Left lung (tissue), 4 donors: ENCODE measurements at regions not wholly inside any gene's neighbourhood (a gene's known extent, or its start where the extent isn't known, plus 50 kb on each side); places are given as distances from the start of the nearest gene placed in this dataset.
"Not testable (repeated sequence)": the region's sequence is repeated elsewhere in the genome, so short reads cannot be mapped to it uniquely, and the experiment has no call there.

ENCODE experiments used
- ATAC-seq: fragments of 200-7000 bp; cut with Tn5 transposase; one replicate; pipeline ENCODE4 v1.9.1; 2020; ENCODE audit warnings: moderate library complexity
- DNase-seq, 4 donors: peaks; one replicate each; pipeline ENCODE4 v3.0.0-alpha.2; 2013 to 2020
- H3K27ac ChIP-seq, 2 donors: fragments of 200-600 bp; sonication (generic) in 1 of 2; one replicate each; pipeline versions ENCODE4 v1.5.0 to v1.8.0; 2020 to 2021
- H3K27me3 ChIP-seq, 2 donors: fragments of 200-600 bp; sonication (generic) in 1 of 2; one replicate each; pipeline versions ENCODE4 v1.5.0 to v1.8.0; 2020 to 2021
- H3K36me3 ChIP-seq, 2 donors: fragments of 200-600 bp; sonication (generic) in 1 of 2; one replicate each; pipeline versions ENCODE4 v1.5.0 to v1.8.0; 2020 to 2021
- H3K4me1 ChIP-seq, 2 donors: fragments of 200-600 bp; one replicate each; pipeline ENCODE4 v1.8.0; 2021
- H3K4me3 ChIP-seq, 2 donors: fragments of 200-600 bp; sonication (generic) in 1 of 2; one replicate each; pipeline versions ENCODE4 v1.5.0 to v1.8.0; 2020 to 2021; ENCODE audit warnings: mild to moderate bottlenecking in 1 of 2
- H3K9me3 ChIP-seq, 2 donors: fragments of 200-600 bp; sonication (generic) in 1 of 2; one replicate each; pipeline versions ENCODE4 v1.5.0 to v1.8.0; 2020 to 2021
- intact Hi-C, 2 donors: fragments of 100-400 bp; cut with DNase I; formaldehyde crosslinking; loops; one replicate each; pipeline versions ENCODE4 v1.11.2 to v1.14.2; 2022
- TF ChIP-seq, protein P1 (sequence below), 2 donors: fragments of 200-600 bp; sonication (generic) in 1 of 2; IDR thresholded peaks; one replicate each; pipeline versions ENCODE4 v1.5.0 to v1.8.0; 2021; ENCODE audit warnings: antibody characterized with exemption in 2 of 2
- donor health status: DM: no; HTN: yes; CAD: no.
- donor health status: DM: no; HTN: no; CAD: no.

- DNase-seq, result no peak
- H3K4me1 ChIP-seq, result no peaks in the 10 kb centered on the region
- no peaks in the 10 kb centered on the region for H3K27me3 ChIP-seq
- TF ChIP-seq, protein P1, sequence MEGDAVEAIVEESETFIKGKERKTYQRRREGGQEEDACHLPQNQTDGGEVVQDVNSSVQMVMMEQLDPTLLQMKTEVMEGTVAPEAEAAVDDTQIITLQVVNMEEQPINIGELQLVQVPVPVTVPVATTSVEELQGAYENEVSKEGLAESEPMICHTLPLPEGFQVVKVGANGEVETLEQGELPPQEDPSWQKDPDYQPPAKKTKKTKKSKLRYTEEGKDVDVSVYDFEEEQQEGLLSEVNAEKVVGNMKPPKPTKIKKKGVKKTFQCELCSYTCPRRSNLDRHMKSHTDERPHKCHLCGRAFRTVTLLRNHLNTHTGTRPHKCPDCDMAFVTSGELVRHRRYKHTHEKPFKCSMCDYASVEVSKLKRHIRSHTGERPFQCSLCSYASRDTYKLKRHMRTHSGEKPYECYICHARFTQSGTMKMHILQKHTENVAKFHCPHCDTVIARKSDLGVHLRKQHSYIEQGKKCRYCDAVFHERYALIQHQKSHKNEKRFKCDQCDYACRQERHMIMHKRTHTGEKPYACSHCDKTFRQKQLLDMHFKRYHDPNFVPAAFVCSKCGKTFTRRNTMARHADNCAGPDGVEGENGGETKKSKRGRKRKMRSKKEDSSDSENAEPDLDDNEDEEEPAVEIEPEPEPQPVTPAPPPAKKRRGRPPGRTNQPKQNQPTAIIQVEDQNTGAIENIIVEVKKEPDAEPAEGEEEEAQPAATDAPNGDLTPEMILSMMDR (IDR thresholded peaks at IDR 0.05), result no peak
- H3K9me3 ChIP-seq, result peaks cover 0 to 50% of the 10 kb centered on the region in 2 donors
- ATAC-seq, result no peak
- H3K27ac ChIP-seq, result no peak overlapping the region
- no peaks in the 10 kb centered on the region for H3K36me3 ChIP-seq
- no peak overlapping the region for H3K4me3 ChIP-seq
- intact Hi-C loops, result no loop called here
Measured at GRCh38 chr7:56213574-56213973, 97.4 kb upstream of the NUPR2 start.

- TF ChIP-seq, protein P1 (IDR thresholded peaks at IDR 0.05), result no peak
- DNase-seq, result no peak
- intact Hi-C loops, result no loop called here
- H3K27me3 ChIP-seq, result no peaks in the 10 kb centered on the region
- H3K4me3 ChIP-seq, result no peak overlapping the region
- no peak overlapping the region for H3K27ac ChIP-seq
- no peak for ATAC-seq
- H3K36me3 ChIP-seq, result no peaks in the 10 kb centered on the region
- peaks cover 0 to 25% of the 10 kb centered on the region in 2 donors for H3K9me3 ChIP-seq
- H3K4me1 ChIP-seq, result no peaks in the 10 kb centered on the region
Measured at GRCh38 chr7:56206420-56206819, 90.2 kb upstream of the NUPR2 start.

GRCh38 chr7:56199639-56200038, 83.4 kb upstream of the NUPR2 start:
- TF ChIP-seq, protein P1 (IDR thresholded peaks at IDR 0.05), result no peak
- H3K4me3 ChIP-seq, result no peak overlapping the region
- intact Hi-C loops, result no loop called here
- H3K4me1 ChIP-seq, result no peaks in the 10 kb centered on the region
- peaks cover 0 to 32% of the 10 kb centered on the region in 2 donors for H3K9me3 ChIP-seq
- H3K36me3 ChIP-seq, result no peaks in the 10 kb centered on the region
- ATAC-seq, result no peak
- H3K27me3 ChIP-seq, result no peaks in the 10 kb centered on the region
- no peak overlapping the region for H3K27ac ChIP-seq
- no peak for DNase-seq

- intact Hi-C loops, H3K4me3 ChIP-seq, ATAC-seq, H3K36me3 ChIP-seq, H3K27me3 ChIP-seq, H3K27ac ChIP-seq, DNase-seq, H3K4me1 ChIP-seq: not testable (repeated sequence)
- peaks cover 0 to 24% of the 10 kb centered on the region in 2 donors for H3K9me3 ChIP-seq
Measured at GRCh38 chr7:56196195-56196594, 80.0 kb upstream of the NUPR2 start.

DNA sequence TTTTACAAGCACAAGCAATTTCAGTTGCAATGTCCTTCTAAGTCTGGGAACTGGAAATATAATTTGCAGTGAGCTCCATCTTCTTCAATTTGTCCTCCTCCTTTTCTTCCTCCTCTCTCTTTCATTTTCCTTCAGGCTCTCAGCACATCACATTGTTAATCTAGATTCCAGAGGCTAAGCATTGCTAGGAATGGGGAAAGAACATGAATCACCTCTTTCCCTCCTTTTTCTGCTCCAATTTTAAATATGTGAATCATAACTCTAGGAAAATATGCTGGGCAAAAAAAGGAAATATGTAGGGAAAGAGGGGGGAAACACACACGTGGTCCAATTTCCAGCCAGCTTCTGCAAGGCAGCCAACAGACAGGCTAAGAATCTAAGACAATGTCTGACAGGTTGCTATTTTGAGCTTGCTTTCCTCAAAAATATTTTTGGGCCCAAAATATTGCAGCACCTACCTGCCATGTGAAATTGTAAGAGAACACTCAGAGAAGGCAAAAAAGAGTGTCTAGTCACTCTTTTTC, 72.7 kb upstream of the NUPR2 start:
- TF ChIP-seq, protein P1 (IDR thresholded peaks at IDR 0.05), result no peak
- DNase-seq (no peak), ATAC-seq (no peak)
- no peaks in the 10 kb centered on the region for H3K36me3 ChIP-seq
- H3K27me3 ChIP-seq, result no peaks in the 10 kb centered on the region
- peaks cover 0 to 11% of the 10 kb centered on the region in 2 donors for H3K9me3 ChIP-seq
- H3K27ac ChIP-seq, result no peak overlapping the region
- intact Hi-C loops, result no loop called here
- no peaks in the 10 kb centered on the region for H3K4me1 ChIP-seq
- H3K4me3 ChIP-seq, result no peak overlapping the region

DNA sequence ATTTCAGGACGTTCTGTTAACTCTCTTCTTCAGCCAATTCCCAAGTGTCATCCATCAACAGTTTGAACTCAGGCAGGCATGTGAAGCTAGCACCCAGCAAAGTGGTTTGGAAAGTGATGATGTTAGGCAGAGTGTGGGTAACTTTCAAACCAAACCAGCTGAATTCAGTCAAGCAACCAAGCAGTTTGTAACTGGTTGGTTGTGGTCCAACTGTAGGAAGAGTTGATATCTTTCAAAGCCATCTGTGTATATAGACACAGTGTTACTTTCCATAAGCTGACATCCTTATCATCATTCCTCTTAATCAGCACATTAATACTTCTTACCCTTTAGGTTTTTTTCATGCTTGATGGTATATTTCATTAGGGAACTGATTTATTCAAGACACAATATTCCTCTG, 72.2 kb upstream of the NUPR2 start:
- H3K36me3 ChIP-seq, result no peaks in the 10 kb centered on the region
- TF ChIP-seq, protein P1 (IDR thresholded peaks at IDR 0.05), result no peak
- no peak overlapping the region for H3K27ac ChIP-seq
- ATAC-seq (no peak), DNase-seq (no peak)
- no peaks in the 10 kb centered on the region for H3K27me3 ChIP-seq
- H3K4me1 ChIP-seq, result no peaks in the 10 kb centered on the region
- peaks cover 0 to 9% of the 10 kb centered on the region in 2 donors for H3K9me3 ChIP-seq
- intact Hi-C loops, result no loop called here
- H3K4me3 ChIP-seq, result no peak overlapping the region
